Endothelial cell (in vitro differentiated cells): ENCODE measurements at regions not wholly inside any gene's neighbourhood (a gene's known extent, or its start where the extent isn't known, plus 50 kb on each side); places are given as distances from the start of the nearest gene placed in this dataset.

Source experiments
- DNase-seq: peaks from one replicate; pipeline ENCODE4 v3.0.0; 2021; ENCODE audit warnings: low spot score
- H3K27ac Mint-ChIP-seq: one replicate; pipeline ENCODE4 v1.8.0; 2021; ENCODE audit warnings: mixed read lengths, inconsistent platforms; ENCODE audit not compliant: unreplicated experiment
- H3K27me3 Mint-ChIP-seq: one replicate; pipeline ENCODE4 v1.8.0; 2021; ENCODE audit warnings: mild to moderate bottlenecking, moderate library complexity, mixed read lengths, inconsistent platforms; ENCODE audit not compliant: unreplicated experiment
- H3K36me3 Mint-ChIP-seq: one replicate; pipeline ENCODE4 v1.8.0; 2021; ENCODE audit warnings: mild to moderate bottlenecking, low read depth, mixed read lengths, inconsistent platforms; ENCODE audit not compliant: unreplicated experiment
- H3K4me1 Mint-ChIP-seq: one replicate; pipeline ENCODE4 v1.8.0; 2021; ENCODE audit warnings: mild to moderate bottlenecking, mixed read lengths, inconsistent platforms; ENCODE audit not compliant: unreplicated experiment
- H3K4me3 Mint-ChIP-seq: one replicate; pipeline ENCODE4 v1.8.0; 2021; ENCODE audit warnings: mild to moderate bottlenecking, mixed read lengths, inconsistent platforms; ENCODE audit not compliant: unreplicated experiment
- H3K9me3 Mint-ChIP-seq: one replicate; pipeline ENCODE4 v1.8.0; 2021; ENCODE audit warnings: mixed read lengths, inconsistent platforms; ENCODE audit not compliant: unreplicated experiment
- TF ChIP-seq, protein P1 (sequence below): fragments of 200-600 bp; sonication (generic); IDR thresholded peaks from one replicate; pipeline ENCODE4 v1.5.0; 2021; ENCODE audit warnings: antibody characterized with exemption; ENCODE audit not compliant: unreplicated experiment

DNA sequence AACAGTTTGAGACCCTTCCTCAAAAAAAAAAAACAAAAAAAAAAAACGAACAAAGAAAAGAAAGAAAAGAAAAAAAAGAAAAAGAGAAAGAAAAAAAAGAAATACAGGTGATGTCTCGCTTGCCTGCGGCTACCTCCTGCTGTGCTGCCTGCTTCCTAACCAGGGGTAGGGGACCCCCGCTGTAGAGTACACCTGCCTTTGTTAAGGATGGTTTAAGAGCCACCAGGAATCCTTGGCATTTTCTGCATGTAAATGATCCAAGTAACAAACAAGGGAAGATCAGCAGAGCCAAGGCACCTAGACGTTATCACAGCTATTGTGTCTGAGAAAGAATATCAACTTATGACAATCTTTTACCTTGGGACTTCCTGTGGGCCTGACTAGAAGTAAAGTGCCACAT is 856.8 kb upstream of the GCFC2 start:
- H3K9me3 Mint-ChIP-seq = no peaks in the 10 kb centered on the region
- no peak for DNase-seq
- H3K4me1 Mint-ChIP-seq = no peaks in the 10 kb centered on the region
- no peak overlapping the region for H3K4me3 Mint-ChIP-seq
- no peak overlapping the region for H3K27ac Mint-ChIP-seq
- H3K27me3 Mint-ChIP-seq = peaks cover 1% of the 10 kb centered on the region
- H3K36me3 Mint-ChIP-seq = no peaks in the 10 kb centered on the region
- TF ChIP-seq, protein P1, sequence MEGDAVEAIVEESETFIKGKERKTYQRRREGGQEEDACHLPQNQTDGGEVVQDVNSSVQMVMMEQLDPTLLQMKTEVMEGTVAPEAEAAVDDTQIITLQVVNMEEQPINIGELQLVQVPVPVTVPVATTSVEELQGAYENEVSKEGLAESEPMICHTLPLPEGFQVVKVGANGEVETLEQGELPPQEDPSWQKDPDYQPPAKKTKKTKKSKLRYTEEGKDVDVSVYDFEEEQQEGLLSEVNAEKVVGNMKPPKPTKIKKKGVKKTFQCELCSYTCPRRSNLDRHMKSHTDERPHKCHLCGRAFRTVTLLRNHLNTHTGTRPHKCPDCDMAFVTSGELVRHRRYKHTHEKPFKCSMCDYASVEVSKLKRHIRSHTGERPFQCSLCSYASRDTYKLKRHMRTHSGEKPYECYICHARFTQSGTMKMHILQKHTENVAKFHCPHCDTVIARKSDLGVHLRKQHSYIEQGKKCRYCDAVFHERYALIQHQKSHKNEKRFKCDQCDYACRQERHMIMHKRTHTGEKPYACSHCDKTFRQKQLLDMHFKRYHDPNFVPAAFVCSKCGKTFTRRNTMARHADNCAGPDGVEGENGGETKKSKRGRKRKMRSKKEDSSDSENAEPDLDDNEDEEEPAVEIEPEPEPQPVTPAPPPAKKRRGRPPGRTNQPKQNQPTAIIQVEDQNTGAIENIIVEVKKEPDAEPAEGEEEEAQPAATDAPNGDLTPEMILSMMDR = no peak

DNA sequence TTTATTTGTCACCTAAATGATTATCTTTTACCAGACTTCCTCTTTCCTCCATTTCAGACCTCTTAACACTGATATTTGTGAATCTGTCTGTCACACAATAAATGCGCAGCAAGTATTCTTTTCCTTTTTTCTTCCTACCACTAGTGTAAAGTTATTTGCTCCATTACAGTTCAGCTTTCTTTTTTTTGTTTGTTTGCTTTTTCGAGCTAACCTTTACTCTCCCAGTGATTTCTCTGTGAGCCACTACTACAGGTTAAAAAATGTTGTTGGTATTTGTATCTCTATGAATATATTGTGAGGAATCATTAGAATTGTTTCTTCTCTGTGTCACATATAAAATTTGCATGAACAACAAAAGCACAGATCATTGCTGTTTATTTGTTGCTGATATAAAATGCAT is 854.0 kb upstream of the GCFC2 start:
- no peak for DNase-seq
- Mint-ChIP-seq H3K4me3 (no peak overlapping the region), H3K9me3 (no peaks in the 10 kb centered on the region), H3K27me3 (peaks cover 1% of the 10 kb centered on the region), H3K4me1 (no peaks in the 10 kb centered on the region), H3K27ac (no peak overlapping the region), H3K36me3 (no peaks in the 10 kb centered on the region)
- TF ChIP-seq, protein P1 = no peak

DNA sequence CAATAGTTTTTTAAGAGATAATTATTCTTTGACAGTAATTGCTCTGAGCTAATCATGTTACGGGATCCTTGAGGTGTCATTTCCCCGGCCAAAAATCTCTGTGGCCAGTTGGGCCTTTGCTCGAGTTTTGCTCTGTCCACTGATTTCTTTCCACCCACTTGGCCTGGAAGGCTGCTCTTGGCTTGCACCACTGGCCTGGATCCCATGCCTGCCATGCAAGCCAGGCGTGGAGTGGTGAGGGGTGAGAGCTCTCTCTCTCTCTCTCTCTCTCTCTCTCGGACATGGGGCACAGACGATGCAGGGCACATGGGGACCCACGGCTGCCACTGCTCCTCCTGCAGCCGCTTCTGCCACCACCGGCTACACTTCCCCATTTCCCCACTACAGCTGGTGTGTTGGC is 853.0 kb upstream of the GCFC2 start:
- Mint-ChIP-seq H3K4me1 (no peaks in the 10 kb centered on the region), H3K27me3 (peaks cover 1% of the 10 kb centered on the region), H3K9me3 (no peaks in the 10 kb centered on the region), H3K27ac (no peak overlapping the region), H3K4me3 (no peak overlapping the region), H3K36me3 (no peaks in the 10 kb centered on the region)
- DNase-seq = no peak
- TF ChIP-seq, protein P1 = no peak

DNA sequence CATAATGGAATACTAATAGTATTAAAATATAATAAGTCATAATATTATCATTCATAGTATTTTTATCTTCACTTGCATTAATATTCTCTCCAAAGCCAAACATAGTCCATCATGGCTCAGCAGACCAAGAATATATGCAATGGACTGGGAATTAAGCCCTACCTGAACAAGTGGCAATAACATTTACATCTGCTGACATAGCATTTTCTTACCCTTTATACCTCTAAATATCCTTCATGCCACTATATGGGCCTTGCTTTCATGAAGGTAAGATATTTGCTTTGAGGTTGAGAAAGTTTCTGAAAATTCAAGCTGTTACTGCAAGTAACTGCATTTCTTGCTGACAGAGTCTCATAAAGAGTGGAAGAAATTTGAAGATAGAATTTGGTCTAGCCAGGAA is 847.4 kb upstream of the GCFC2 start:
- Mint-ChIP-seq H3K9me3 (no peaks in the 10 kb centered on the region), H3K27me3 (no peaks in the 10 kb centered on the region), H3K27ac (no peak overlapping the region), H3K4me1 (no peaks in the 10 kb centered on the region), H3K36me3 (no peaks in the 10 kb centered on the region), H3K4me3 (no peak overlapping the region)
- DNase-seq = no peak
- TF ChIP-seq, protein P1 = no peak

DNA sequence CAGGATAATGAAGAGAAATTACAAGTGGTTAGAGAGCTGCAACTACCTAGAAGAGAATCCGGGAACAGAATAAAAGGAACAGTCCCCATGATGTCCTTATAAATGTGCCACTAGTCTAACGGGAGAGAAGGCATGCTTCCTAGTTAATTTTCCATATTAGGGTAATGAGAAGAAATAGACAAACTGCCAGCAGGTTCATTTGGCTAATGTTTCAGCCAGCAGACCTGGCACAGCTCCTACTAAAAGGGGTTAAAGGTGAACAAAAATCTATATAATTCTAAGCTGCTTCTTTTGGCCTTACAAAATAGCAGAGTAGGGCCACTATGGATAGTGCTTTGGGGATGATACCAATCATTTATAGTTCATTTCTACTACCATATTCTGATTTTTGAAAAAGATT is 845.3 kb upstream of the GCFC2 start:
- DNase-seq = no peak
- TF ChIP-seq, protein P1 = no peak

More for the DNA sequence above, 845.3 kb upstream of the GCFC2 start:
- Mint-ChIP-seq H3K27ac (no peak overlapping the region), H3K4me3 (no peak overlapping the region), H3K4me1 (no peaks in the 10 kb centered on the region), H3K36me3 (no peaks in the 10 kb centered on the region), H3K27me3 (no peaks in the 10 kb centered on the region), H3K9me3 (no peaks in the 10 kb centered on the region)
